HFFc6 (cell line): ENCODE measurements at regions not wholly inside any gene's neighbourhood (a gene's known extent, or its start where the extent isn't known, plus 50 kb on each side); places are given as distances from the start of the nearest gene placed in this dataset.
A peak's percentile ranks its signal among the peaks of the same experiment; 100 is the strongest.

Source experiments
- DNase-seq: peaks from one replicate; pipeline ENCODE4 v3.0.0-alpha.2; 2018
- H3K27ac Mint-ChIP-seq: 2 replicates; pipeline ENCODE4 v1.8.0; 2020; ENCODE audit warnings: mild to moderate bottlenecking, mixed read lengths
- H3K27me3 Mint-ChIP-seq: 2 replicates; pipeline ENCODE4 v1.8.0; 2021; ENCODE audit warnings: mild to moderate bottlenecking, moderate library complexity, mixed read lengths; ENCODE audit not compliant: insufficient read depth
- H3K36me3 Mint-ChIP-seq: 2 replicates; pipeline ENCODE4 v1.8.0; 2021; ENCODE audit warnings: low read depth, mixed read lengths
- H3K4me1 Mint-ChIP-seq: 2 replicates; pipeline ENCODE4 v1.8.0; 2020; ENCODE audit warnings: low read depth, mixed read lengths
- H3K4me3 Mint-ChIP-seq: 2 replicates; pipeline ENCODE4 v1.8.0; 2020; ENCODE audit warnings: mild to moderate bottlenecking, moderate library complexity, mixed read lengths
- H3K9me3 Mint-ChIP-seq: 2 replicates; pipeline ENCODE4 v1.8.0; 2020; ENCODE audit warnings: mild to moderate bottlenecking, mixed read lengths
- CTCF ChIP-seq: fragments of 200-600 bp; sonication (generic); IDR thresholded peaks from 2 replicates; pipeline ENCODE4 v1.5.0; 2021; ENCODE audit warnings: antibody characterized with exemption, mild to moderate bottlenecking

GRCh38 chr5:40394698-40395097 is 285.0 kb upstream of the PTGER4 start:
- Mint-ChIP-seq H3K4me3 (no peak overlapping the region), H3K4me1 (peaks cover 22% of the 10 kb centered on the region), H3K27ac (no peak overlapping the region), H3K36me3 (no peaks in the 10 kb centered on the region), H3K9me3 (no peaks in the 10 kb centered on the region), H3K27me3 (0 out of 2 replicates have a peak, but pooled peaks cover 1% of the 10 kb centered on the region)
- no peak for TF ChIP-seq CTCF
- no peak for DNase-seq

- DNase-seq: no peak
- no peak for TF ChIP-seq CTCF
- Mint-ChIP-seq H3K27ac (no peak overlapping the region), H3K4me3 (no peak overlapping the region), H3K36me3 (no peaks in the 10 kb centered on the region), H3K4me1 (peaks cover 20% of the 10 kb centered on the region), H3K27me3 (no peaks in the 10 kb centered on the region; the same call in 1 of the 2 replicates), H3K9me3 (no peaks in the 10 kb centered on the region)
Observed at GRCh38 chr5:40391642-40392041, 288.1 kb upstream of the PTGER4 start.

GRCh38 chr5:40390281-40391149 is 289.2 kb upstream of the PTGER4 start:
- DNase-seq: no peak
- no peaks in the 10 kb centered on the region for H3K9me3 Mint-ChIP-seq
- peaks cover 29% of the 10 kb centered on the region for H3K4me1 Mint-ChIP-seq
- H3K27ac Mint-ChIP-seq: no peak overlapping the region
- no peaks in the 10 kb centered on the region; the same call in 1 of the 2 replicates for H3K27me3 Mint-ChIP-seq
- no peak overlapping the region for H3K4me3 Mint-ChIP-seq
- TF ChIP-seq CTCF: no peak
- H3K36me3 Mint-ChIP-seq: no peaks in the 10 kb centered on the region

GRCh38 chr5:40389591-40389990 is 290.1 kb upstream of the PTGER4 start:
- Mint-ChIP-seq H3K27ac (no peak overlapping the region), H3K27me3 (no peaks in the 10 kb centered on the region; the same call in 1 of the 2 replicates), H3K4me3 (no peak overlapping the region), H3K4me1 (peaks cover 39% of the 10 kb centered on the region), H3K36me3 (no peaks in the 10 kb centered on the region), H3K9me3 (no peaks in the 10 kb centered on the region)
- no peak for TF ChIP-seq CTCF
- DNase-seq: no peak

GRCh38 chr5:40386289-40386688 is 293.4 kb upstream of the PTGER4 start:
- no peak for DNase-seq
- H3K9me3 Mint-ChIP-seq: no peaks in the 10 kb centered on the region
- no peak for TF ChIP-seq CTCF
- no peaks in the 10 kb centered on the region for H3K36me3 Mint-ChIP-seq
- H3K27ac Mint-ChIP-seq: 0 out of 2 replicates have a peak overlapping the region, but pooled peaks have one; percentile 10
- H3K27me3 Mint-ChIP-seq: no peaks in the 10 kb centered on the region; the same call in 1 of the 2 replicates
- no peak overlapping the region for H3K4me3 Mint-ChIP-seq
- peaks cover 72% of the 10 kb centered on the region for H3K4me1 Mint-ChIP-seq
